Neural crest cell (in vitro differentiated cells): ENCODE measurements at regions not wholly inside any gene's neighbourhood (a gene's known extent, or its start where the extent isn't known, plus 50 kb on each side); places are given as distances from the start of the nearest gene placed in this dataset.

ENCODE experiments used
- DNase-seq: peaks from one replicate; pipeline ENCODE4 v3.0.0; 2021; ENCODE audit warnings: low read depth, mixed read lengths, low spot score
- H3K27ac Mint-ChIP-seq: one replicate; pipeline ENCODE4 v1.8.0; 2021; ENCODE audit warnings: mild to moderate bottlenecking, mixed read lengths; ENCODE audit not compliant: unreplicated experiment
- H3K27me3 Mint-ChIP-seq: 2 replicates; pipeline ENCODE4 v1.8.0; 2021; ENCODE audit warnings: low read depth, mild to moderate bottlenecking, mixed read lengths
- H3K36me3 Mint-ChIP-seq: 2 replicates; pipeline ENCODE4 v1.8.0; 2021; ENCODE audit warnings: low read depth, mild to moderate bottlenecking, mixed read lengths
- H3K4me1 Mint-ChIP-seq: 2 replicates; pipeline ENCODE4 v1.8.0; 2021; ENCODE audit warnings: mixed read lengths
- H3K4me3 Mint-ChIP-seq: one replicate; pipeline ENCODE4 v1.8.0; 2021; ENCODE audit warnings: mild to moderate bottlenecking, mixed read lengths
- H3K9me3 Mint-ChIP-seq: 2 replicates; pipeline ENCODE4 v1.8.0; 2021; ENCODE audit warnings: mixed read lengths
- CTCF ChIP-seq: fragments of 200-600 bp; sonication (generic); conservative IDR thresholded peaks from 2 replicates; pipeline ENCODE4 v1.5.0; 2021; ENCODE audit warnings: antibody characterized with exemption, mild to moderate bottlenecking

- TF ChIP-seq CTCF: no peak
- DNase-seq: no peak
- Mint-ChIP-seq H3K36me3 (no peaks in the 10 kb centered on the region), H3K27me3 (no peaks in the 10 kb centered on the region), H3K27ac (no peak overlapping the region), H3K4me1 (peaks cover 13% of the 10 kb centered on the region), H3K4me3 (no peak overlapping the region), H3K9me3 (no peaks in the 10 kb centered on the region)
Measured at GRCh38 chr2:204355688-204356087, 189.6 kb upstream of the PARD3B start.

DNA sequence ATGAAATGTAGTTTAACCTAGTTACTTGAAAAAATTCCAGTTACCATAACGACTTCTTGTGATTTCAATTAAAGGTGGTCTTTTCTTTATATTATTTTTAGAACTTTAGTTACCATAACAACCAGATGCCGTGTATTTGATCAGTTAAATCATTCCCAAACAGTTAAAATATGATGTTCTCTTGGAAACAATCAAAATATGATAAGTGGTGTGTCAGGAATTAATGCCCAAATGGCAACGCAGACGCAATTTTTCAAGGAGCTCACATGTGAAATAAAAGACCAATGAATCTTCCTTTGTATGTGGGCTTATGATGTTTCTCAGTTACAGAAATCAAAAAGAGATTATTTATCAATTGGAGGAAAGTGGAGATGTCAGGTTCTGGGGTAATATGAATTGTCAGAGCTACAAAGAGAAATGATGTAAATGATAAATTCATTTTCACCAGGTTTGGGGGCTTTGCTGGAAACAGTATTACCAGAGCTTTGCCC, 189.1 kb upstream of the PARD3B start:
- no peaks in the 10 kb centered on the region for H3K27me3 Mint-ChIP-seq
- DNase-seq: no peak
- no peaks in the 10 kb centered on the region for H3K9me3 Mint-ChIP-seq
- peaks cover 18% of the 10 kb centered on the region for H3K4me1 Mint-ChIP-seq
- no peak for TF ChIP-seq CTCF
- no peak overlapping the region for H3K27ac Mint-ChIP-seq
- H3K36me3 Mint-ChIP-seq: no peaks in the 10 kb centered on the region
- no peak overlapping the region for H3K4me3 Mint-ChIP-seq

DNA sequence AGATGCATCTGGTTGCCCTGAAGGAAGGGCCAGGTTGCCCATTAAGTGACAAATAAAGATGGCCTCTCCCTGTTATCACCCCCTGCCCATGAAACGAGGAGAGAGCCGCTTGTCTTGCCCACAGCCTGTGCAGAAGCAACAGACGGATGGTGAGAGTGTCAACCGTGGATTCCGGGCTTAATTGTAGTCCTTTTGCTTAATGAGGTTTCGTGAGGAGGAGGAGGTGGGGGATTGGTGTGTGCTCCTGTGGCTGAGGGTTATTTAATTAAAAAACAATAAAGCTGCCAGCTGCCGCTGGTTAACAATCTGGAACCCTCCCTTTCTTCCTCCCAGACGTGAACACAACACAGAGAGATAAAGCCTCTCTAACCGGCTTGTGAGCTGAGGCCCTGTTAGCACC, 188.0 kb upstream of the PARD3B start:
- DNase-seq: no peak
- Mint-ChIP-seq H3K27ac (no peak overlapping the region), H3K36me3 (no peaks in the 10 kb centered on the region), H3K9me3 (no peaks in the 10 kb centered on the region), H3K4me3 (no peak overlapping the region), H3K27me3 (no peaks in the 10 kb centered on the region), H3K4me1 (peaks cover 18% of the 10 kb centered on the region)
- no peak for TF ChIP-seq CTCF

DNA sequence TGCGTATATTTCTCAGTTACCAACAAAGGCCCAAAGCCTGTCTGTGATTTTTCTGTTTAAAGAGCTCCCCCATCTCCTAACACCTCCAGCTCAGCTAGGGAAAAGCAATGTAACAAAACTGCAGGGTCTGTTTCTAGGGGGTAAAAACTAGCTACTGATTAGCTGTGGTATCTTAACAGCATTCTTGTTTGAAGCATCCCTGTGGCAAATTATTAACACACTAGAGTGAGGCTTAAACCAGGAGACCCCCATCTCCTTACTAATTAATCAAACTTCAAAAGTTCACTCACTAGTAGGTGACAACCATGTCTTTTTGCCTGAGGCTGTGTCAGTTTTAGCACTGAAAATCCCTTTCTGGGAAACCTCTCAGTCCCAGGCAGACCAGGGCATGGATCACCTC, 186.2 kb upstream of the PARD3B start:
- DNase-seq: no peak
- Mint-ChIP-seq H3K27ac (no peak overlapping the region), H3K4me3 (no peak overlapping the region), H3K9me3 (no peaks in the 10 kb centered on the region), H3K4me1 (peaks cover 14% of the 10 kb centered on the region), H3K36me3 (no peaks in the 10 kb centered on the region), H3K27me3 (no peaks in the 10 kb centered on the region)
- no peak for TF ChIP-seq CTCF

DNA sequence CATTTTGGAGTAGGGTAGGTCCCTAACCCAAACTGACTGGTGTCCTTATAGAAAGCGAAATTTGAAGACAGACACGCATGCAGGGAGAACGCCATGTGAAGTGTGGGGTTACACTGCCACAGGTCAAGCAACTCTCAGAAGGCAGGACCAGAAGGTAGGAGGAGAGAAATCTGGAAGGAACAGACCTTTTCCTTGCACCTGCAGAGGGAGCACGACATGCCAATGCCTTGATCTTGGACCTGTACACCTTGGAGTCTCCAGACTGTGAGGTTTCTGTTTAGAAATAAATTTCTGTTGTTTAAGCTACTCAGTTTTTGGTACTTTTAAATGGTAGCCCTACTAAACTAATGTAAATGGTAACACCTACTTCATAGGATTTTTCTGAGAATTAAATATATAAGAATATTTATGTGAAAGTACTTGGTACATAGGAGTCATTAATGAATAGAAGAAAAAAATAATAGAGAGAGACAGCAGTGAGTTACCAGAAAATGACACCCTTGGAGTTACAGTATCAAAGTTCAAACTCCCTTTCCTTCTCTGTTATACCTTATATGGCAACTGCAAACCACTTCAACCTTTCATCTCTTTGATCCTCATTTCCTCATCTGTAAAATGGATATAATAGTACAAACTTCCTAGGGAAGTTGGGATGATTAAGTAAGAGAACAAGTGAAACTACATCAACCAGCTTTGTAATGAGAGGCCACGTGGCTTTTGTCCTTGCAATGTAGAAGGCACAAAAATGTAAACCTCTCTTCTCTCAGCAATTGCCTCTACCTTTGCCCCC, 184.9 kb upstream of the PARD3B start:
- Mint-ChIP-seq H3K36me3 (no peaks in the 10 kb centered on the region), H3K4me1 (peaks cover 15% of the 10 kb centered on the region), H3K9me3 (no peaks in the 10 kb centered on the region), H3K4me3 (no peak overlapping the region), H3K27ac (no peak overlapping the region), H3K27me3 (no peaks in the 10 kb centered on the region)
- no peak for DNase-seq
- TF ChIP-seq CTCF: no peak
